ENCODE measurements at regions not wholly inside any gene's neighbourhood (a gene's known extent, or its start where the extent isn't known, plus 50 kb on each side); places are given as distances from the start of the nearest gene placed in this dataset.

DNA sequence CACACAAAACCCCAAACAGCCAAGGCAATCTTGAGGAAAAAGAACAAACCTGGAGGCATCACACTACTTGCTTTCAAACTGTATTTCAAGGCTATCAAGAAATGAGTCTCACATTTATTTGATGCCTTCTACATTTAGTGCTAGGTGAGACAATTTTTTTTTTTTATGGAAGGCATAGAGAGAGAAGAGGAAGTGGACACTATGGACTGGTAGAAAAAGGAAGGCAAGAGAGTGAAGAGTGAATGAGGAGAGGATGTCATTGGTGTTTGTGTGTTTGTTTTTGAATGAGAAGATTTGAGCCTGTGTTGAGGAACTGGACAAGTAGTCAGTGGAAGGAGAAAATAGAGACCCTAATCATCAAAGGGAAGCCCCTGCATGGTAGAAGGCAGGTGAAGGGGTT, 182.0 kb upstream of the JAG1 start:
- no peak for DNase-seq (ENCODE audit: low spot score)
- intact Hi-C loops (cut with DNase I), result loop anchor here (2.0 to 5.0 kb wide), 3 partner anchors 49 to 183 kb away; partner anchors contain the start of gene JAG1

DNA sequence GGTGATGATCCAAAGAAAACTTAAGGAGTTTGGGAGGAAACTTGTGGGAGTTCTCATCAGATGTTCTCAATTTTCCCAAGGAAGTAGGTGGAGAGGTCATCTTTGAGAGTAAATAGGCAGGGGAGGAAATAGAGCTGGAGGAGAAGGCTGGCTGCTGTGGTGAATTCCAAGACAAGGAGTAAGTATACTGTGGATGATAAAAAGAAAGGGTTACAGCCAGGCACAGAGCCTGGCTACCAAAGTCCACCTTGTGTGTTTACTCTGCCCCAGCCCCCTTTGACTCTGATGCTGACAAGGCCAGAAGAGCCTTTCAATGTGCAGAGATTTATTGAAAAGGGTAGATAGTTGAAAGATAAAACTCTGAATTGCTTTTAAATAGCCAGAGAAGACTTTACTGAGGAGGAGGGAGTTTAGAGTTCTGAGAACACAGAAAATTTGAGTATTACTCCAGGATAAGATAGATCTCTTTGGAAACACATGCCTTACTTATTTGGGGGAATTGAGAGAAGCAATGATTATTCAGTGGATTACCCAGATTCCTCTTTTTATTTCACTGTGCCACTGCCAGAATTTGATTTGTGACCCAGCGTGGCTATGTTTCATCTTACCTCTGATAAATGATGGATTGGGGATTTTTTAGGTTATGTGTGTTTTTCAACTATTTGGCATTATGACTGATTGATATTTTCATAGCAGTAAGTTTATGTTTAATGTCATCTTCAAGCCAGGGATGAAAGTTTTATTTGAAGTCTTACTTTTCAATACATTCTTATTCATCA, 182.6 kb upstream of the JAG1 start:
- intact Hi-C loops (cut with DNase I), result loop anchor here (2.0 to 5.0 kb wide), 2 partner anchors 54 to 184 kb away; partner anchors contain the start of gene JAG1
- no peak for DNase-seq (ENCODE audit: low spot score)

DNA sequence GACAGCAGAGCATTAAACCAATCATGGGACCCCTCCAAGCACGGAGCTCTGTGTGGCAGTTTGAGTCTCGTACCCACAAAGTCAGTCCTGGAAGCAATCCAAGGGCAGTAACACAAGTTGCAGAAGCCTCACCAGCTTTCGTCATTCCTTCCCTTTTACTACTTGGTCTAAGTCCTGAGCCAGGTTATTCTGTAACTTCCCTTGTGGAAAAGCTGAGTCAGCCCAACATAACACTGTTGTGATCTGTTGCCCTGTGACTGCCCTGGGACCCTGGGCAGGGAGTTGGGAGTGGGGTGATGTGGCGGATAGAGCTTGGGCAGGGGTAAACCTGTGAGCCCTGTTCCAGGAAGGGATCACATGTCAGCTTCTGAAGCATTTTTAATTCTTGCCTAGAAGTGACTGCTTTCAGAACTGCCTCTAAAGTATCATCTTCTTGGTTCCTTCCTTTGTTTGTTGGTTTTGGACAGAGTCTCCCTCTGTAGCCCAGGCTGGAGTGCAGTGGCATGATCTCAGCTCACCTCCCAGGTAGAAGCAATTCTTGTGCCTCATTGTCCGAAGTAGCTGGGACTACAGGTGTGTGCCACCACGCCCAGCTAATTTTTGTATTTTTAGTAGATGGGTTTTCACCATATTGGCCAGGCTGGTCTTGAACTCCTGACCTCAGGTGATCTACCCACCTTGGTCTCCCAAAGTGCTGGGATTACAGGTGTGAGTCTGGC, 183.7 kb upstream of the JAG1 start:
- intact Hi-C loops (cut with DNase I), result loop anchor here (2.0 to 5.0 kb wide), 2 partner anchors 53 to 185 kb away; partner anchors contain the start of gene JAG1
- peak; percentile 76 for DNase-seq (ENCODE audit: low spot score)

DNA sequence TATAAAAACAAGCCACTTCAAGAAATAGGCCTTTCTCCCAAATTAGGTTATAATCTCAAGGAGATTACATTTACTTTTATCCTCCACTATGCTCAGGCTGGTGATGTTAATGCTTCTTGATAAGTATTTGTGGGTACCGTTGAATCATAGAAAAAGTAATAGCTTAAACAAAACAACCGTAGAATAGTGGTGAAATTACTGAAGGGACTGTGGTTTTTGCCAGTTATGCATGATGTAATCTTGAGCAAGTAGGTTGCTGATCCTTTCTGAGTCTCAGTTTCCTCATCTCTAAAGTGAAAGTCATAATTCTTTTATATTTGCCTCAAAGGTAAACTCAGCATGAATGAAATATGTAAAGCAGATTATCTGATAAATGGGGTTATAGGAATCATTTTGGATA, 187.3 kb upstream of the JAG1 start:
- intact Hi-C loops (cut with DNase I), result loop anchor here (10.0 kb wide), 1 partner anchor 404 kb away; no protein-coding TSS in a partner anchor
- no peak for DNase-seq (ENCODE audit: low spot score)

DNA sequence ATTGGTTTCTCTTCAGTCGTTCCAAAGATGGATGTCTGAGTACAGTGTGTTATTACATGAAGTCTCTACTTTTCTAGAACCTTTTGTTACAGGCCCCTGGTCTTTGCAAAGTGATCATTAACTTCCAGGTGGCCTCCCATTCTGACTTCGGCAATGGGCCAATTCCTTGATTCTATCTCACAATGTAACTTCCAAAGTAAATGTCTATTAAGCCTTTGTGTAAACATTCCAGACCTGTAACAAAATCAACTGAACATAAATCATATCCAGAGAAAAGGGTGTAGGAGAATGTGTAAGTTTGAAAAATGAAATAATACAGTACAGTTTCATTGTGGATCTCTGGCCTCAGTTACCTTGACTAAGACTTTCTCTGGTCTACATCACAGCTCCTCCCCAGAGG, 187.8 kb upstream of the JAG1 start:
- intact Hi-C loops (cut with DNase I), result loop anchor here (10.0 kb wide), 1 partner anchor 403 kb away; no protein-coding TSS in a partner anchor
- no peak for DNase-seq (ENCODE audit: low spot score)

DNA sequence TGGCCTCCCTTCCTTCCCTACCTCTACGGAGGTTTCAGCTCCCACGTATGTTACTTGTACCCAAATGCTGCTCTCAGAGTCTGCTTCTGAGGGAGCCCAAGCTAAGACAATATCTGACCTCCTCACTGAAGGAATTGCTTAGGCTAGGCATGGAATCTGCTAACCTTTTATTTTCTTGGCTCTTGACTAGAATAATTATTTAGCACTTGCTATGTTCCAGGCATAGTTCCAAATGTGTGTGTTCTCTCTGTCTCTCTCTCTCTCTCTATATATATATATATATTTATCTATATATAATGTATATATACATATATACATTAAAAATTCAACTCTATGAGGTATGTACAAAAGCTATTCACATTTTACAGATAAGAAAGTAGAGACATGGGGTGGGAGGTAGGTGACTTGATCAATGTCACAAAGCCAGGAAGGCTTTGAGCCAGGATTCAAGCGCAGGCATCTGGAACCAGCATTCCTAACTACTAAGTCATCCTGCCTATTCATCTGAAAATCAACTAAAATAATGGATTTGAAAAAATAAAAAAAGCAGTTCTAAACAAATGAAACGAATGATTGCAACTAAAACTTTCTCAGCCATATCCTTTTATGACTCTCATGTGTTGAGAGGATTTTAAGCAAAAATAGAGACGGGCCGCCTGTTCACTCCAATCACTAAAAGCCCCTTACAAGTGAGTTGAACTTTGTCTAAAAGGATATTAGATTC, 189.7 kb upstream of the JAG1 start:
- no peak for DNase-seq (ENCODE audit: low spot score)

DNA sequence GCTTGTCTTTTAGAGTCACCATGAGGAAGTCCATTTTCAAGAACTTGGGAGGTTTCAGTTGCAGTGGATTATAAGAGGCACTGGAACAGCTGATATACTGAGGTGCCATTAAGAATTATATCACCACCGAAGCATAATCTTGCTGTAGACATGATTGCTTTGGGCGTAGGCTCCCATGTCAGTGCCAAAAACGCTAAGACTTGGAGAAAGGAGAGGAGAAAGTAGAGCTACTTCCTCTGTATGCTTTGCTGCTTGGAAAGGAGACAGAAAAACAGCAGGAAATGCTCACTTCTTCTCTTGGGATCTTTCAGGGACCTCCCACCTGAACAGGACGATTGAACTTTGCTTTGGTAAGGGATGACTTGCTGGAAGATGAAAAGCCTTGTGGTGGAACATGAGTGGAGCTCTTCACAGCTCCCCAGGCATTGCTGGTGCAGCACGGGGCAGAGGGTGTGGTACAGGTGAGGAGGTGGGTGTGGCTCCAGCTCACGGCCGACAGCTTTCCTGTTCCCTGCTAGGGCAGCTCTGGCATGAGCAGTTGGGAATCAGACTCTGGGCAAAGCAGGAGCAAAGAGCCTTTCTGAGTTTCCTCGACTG, 190.4 kb upstream of the JAG1 start:
- intact Hi-C loops (cut with DNase I), result loop anchor here (10.0 kb wide), 1 partner anchor 401 kb away; no protein-coding TSS in a partner anchor
- DNase-seq (ENCODE audit: low spot score), result no peak

More for the DNA sequence above, 189.7 kb upstream of the JAG1 start:
- intact Hi-C loops (cut with DNase I), result loop anchor here (10.0 kb wide), 1 partner anchor 401 kb away; no protein-coding TSS in a partner anchor

DNA sequence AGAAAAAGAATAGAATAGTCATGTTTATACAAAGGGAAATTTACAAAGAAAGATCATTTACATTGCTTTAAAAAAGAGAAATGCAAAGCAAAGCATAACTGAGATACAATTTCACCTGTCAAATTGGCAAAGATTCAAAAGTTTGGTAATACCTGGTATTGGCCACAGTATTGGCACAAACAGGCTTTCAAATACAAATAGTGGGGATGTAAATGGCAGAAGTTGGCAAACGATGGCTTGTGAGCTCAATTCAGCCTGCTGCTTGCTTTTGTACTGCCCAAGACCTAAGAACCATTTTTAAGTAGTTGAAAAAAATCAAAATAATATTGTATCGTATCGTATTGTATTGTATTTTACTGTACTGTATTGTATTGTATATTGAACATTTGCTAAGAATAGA, 194.5 kb upstream of the JAG1 start:
- no peak for DNase-seq (ENCODE audit: low spot score)
- intact Hi-C loops (cut with DNase I), result loop anchor here (10.0 kb wide), 1 partner anchor 397 kb away; no protein-coding TSS in a partner anchor

DNA sequence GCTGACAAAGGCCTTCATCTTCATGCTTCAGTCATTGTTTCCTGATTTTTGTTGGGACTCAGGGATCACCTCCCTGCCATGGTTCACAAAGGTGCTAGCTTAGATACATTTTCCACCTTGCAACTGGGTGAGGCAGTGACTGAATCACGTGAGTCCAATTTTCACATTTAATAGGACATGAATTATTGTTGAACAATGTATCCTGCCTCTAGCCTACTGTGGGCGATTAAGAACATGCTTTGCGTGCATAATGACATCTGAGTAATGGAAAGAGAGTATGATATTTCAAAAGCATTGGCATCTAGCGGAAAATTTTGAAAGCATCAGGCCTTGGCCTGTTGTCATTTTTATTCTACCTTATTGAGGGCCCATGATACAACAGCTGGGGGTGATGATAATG, 199.2 kb upstream of the JAG1 start:
- DNase-seq (ENCODE audit: low spot score), result no peak
- intact Hi-C loops (cut with DNase I), result no loop called here

DNA sequence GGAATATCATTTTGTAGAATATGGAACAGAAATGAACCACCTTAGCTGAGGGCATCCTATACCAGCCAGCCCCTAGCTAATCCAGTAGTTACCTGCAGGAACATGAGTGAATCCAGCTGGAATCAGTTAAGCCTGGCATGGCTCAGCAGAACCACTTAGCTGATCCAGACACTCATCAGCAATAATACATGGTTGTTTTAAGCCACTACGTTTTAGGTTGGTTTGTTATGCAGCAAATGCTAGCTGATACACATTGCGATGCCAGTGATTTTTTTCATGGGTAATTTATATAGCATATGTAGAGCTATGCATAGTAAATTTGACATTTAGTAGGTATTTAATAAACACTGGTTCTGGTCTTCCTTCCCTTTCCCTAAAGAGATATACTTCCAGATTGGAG, 201.9 kb upstream of the JAG1 start:
- intact Hi-C loops (cut with DNase I), result no loop called here
- DNase-seq (ENCODE audit: low spot score), result no peak

DNA sequence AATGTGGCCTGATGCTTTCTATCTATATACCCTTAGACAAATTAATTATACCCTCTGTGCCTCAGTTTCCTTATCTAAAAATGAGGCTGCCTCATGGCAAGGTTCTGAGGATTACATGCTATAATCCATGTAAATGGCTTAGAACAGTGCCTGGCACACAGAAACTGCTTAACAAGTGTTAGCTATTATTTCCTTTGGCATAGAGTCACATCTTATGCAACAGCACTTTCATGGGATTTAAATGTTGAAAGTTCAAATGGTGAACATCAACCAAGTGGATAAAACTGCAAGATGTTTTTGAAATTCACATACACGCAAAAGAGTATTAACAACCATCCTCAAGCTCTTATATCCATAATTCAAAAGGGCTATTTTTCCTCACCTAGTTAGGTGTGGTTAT, 202.8 kb upstream of the JAG1 start:
- no peak for DNase-seq (ENCODE audit: low spot score)
- intact Hi-C loops (cut with DNase I), result no loop called here

DNA sequence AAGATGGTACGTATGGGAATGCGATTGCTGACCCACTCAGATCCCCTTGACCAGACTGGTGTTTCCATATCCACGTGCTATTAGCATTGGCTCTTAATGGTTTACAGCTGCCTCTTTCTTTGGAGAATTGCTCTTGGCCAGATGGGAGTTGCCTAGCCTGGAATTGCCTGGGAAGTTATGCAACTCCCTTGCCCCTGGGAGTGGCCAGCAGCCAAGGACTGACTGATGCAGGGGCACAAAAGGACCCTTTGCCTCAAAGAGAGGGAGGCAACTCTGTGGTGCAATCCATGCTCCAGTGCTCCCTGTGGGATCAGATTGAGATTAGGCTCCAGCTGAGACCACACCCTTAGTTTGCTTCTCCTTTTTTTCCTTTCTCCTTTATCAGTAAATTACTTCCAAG, 203.5 kb upstream of the JAG1 start:
- no peak for DNase-seq (ENCODE audit: low spot score)
- intact Hi-C loops (cut with DNase I), result no loop called here

DNA sequence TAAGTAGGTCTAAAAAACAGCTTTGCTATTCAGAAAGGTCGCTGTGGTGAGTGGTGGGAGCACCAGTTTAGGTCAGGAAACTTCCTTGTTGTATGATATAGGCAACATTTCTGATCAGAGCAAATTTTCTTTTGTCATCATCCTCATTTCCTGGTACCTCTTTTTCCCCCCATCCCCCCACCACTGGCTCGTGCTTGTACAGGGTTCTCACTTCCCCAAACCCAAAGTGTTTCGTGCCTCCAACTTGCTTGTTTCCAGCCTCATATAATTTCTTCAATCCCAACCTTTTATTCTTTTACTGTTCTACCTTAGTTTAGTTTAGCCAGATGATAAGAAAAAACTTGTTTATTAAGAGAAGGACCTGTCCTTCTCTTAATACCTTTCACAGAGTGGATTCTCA, 209.4 kb upstream of the JAG1 start:
- DNase-seq (ENCODE audit: low spot score), result no peak
- intact Hi-C loops (cut with DNase I), result no loop called here

DNA sequence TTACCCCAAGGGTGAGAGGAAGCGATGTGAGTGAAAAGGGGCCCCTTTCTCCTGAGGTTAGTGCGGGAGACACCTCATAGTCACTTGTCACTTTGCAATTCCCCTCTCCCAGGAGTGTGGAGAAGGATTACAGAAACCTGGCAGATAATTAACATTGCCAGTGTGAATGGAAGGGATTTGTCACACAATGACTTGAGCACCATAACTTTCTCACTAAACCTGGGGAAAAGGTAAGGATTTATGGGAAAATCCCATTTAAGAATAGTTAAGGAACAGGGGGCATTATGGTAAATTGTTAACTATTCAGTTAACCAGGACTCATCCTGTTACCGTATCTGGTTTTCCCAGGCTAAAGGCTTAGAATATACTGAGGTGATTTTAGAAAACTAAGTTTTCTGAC, 219.5 kb upstream of the JAG1 start:
- DNase-seq (ENCODE audit: low spot score), result no peak
- intact Hi-C loops (cut with DNase I), result no loop called here

DNA sequence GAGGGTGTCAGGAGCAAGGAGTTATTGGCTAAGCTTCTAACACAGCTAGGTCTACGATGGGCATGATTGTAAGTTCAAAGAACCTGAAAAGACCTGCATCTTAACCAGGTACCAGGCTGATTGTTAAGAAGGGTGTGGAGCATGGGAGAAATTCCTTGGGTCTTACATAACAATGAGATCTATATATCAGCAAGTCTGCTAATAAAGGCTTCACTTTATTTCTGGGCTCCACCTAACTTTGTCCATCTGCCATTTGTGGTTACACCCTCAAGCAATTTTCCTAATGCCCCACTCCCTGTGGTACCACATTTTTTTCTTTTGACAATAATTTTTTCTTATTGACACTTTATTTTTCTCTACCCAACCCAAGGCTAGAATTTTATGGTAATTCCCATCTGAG, 223.5 kb upstream of the JAG1 start:
- DNase-seq (ENCODE audit: low spot score), result no peak
- intact Hi-C loops (cut with DNase I), result no loop called here

DNA sequence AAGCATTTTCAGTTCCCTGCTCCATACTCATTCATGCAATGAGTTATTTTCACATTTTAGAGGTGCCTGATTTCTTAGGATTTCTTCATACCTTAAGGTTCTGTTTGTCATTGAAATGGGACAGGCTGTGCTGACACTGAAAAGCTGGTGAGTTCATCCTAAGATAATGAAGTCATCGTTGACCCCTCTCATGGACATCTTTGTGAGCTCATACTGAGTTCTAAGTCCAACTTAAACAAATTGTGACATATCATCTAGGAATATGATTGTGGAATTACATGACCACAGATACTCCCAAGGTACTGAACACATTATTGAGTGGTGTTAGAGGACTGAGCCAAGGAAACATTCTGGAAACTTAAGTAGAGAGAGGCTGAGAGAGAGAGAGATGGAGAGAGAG, 224.8 kb upstream of the JAG1 start:
- intact Hi-C loops (cut with DNase I), result no loop called here
- DNase-seq (ENCODE audit: low spot score), result no peak

DNA sequence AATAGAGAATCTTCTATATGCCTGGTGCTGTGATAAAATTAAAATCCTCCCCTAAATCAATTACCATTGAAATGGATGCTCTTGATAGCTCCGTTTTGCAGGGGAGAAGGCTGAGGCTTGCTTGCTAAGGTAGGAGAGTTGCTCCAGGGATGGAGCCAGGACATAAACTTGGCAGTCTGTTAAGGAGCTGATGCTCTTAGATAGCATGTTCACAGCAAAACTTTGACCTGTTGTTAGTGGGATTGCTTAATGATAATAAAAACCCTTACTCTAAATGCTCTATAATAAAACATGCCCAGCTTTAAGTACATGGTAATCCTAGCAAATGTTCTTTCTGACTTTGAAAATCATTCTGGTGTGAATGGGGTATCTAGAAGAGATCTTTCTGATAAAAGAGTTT, 228.4 kb upstream of the JAG1 start:
- intact Hi-C loops (cut with DNase I), result no loop called here
- no peak for DNase-seq (ENCODE audit: low spot score)

DNA sequence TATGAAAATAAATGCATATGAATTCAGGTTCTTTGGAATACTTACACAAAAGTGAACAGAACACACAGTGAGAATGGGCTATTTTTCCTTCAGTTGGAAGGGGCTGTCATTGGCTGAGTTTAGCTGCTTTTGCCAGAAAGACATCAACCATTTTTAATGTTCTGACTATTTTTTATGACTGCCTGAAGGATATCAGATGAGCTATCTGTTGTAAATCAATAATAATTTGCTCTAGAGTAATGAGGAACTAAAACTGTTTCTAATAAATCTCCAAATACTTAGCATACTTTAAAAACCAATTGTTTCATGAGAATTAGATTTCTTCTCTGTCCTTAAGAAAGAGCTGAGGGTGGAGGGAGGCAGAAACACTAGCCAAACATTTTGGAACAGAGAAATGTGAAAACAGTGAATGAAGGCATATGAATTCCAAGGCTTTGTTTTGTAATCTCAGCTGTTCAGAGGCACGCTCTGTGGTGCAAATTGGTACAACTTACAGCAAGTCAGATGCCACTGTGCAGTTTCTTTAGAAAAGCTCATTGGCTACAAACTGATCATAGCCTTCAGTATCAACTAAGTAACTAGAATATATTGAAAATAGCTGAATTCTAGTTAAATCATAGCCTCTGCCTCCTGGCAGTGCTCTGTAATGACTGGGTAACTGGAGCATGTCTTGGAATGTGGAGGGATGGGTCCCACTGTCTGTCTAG, 228.9 kb upstream of the JAG1 start:
- intact Hi-C loops (cut with DNase I), result no loop called here
- DNase-seq (ENCODE audit: low spot score), result no peak

DNA sequence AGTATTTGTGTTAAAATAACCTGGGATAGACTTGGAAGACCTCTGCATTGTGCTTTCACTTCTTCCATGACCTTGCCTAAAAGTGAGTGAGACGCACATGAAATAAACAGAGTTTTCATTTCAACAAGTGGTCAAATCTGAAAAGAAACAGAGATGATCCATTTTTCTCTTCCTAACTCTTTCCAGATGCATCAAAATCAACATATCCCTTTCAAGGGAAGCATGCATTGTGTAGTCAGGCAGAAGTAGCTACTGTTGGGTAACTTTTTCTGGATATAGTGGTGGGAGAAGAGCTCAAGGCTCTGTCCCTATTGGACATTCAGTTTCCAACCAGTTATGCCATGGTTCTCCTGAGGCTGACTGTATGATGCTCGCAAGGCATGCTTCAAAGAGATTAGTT, 233.0 kb upstream of the JAG1 start:
- intact Hi-C loops (cut with DNase I), result no loop called here

More for the DNA sequence above, 233.0 kb upstream of the JAG1 start:
- no peak for DNase-seq (ENCODE audit: low spot score)

Measured in cardiac septum (tissue), 1 donor.